ENCODE measurements at regions not wholly inside any gene's neighbourhood (a gene's known extent, or its start where the extent isn't known, plus 50 kb on each side); places are given as distances from the start of the nearest gene placed in this dataset.
A peak's percentile ranks its signal among the peaks of the same experiment; 100 is the strongest.

GRCh38 chr6:108778421-108779186 lies 69.6 kb upstream of the ARMC2 start:
- 80 to 86% (median 83%) methylated on average over 7 of the region's 7 CpGs for WGBS, 4 donors
- DNase-seq, result no peak
- TF ChIP-seq CTCF (IDR thresholded peaks at IDR 0.05), result no peak
- TF ChIP-seq POLR2A (IDR thresholded peaks at IDR 0.05), result no peak

GRCh38 chr6:108779536-108780275 lies 68.5 kb upstream of the ARMC2 start:
- Histone ChIP-seq H3K4me3 (no peak overlapping the region), H3K9me3 (replicated peaks in 1 of 3) (no peaks in the 10 kb centered on the region), H3K27ac (no peak overlapping the region), H3K36me3 (replicated peaks in 1 of 2) (no peaks in the 10 kb centered on the region), H3K27me3 (no peaks in the 10 kb centered on the region), H3K4me1 (replicated peaks in 1 of 2) (peaks cover 5 to 19% of the 10 kb centered on the region in 2 donors)
- DNase-seq, result no peak
- WGBS, 4 donors, result 73 to 82% (median 80%) methylated on average over 6 of the region's 6 CpGs
- no peak for TF ChIP-seq CTCF (IDR thresholded peaks at IDR 0.05)
- TF ChIP-seq POLR2A (IDR thresholded peaks at IDR 0.05), result no peak
- intact Hi-C loops (cut with DNase I), result loop anchor here (5.0 to 10.0 kb wide), 2 partner anchors 212 to 235 kb away; no protein-coding TSS in a partner anchor

More at GRCh38 chr6:108778421-108779186, 69.6 kb upstream of the ARMC2 start:
- Histone ChIP-seq H3K4me3 (no peak overlapping the region), H3K4me1 (replicated peaks in 1 of 2) (peaks cover 5 to 19% of the 10 kb centered on the region in 2 donors), H3K27me3 (no peaks in the 10 kb centered on the region), H3K36me3 (replicated peaks in 1 of 2) (no peaks in the 10 kb centered on the region), H3K27ac (no peak overlapping the region), H3K9me3 (replicated peaks in 1 of 3) (no peaks in the 10 kb centered on the region)
- intact Hi-C loops (cut with DNase I), result no loop called here

GRCh38 chr6:108780784-108781183 lies 67.4 kb upstream of the ARMC2 start:
- Histone ChIP-seq H3K4me1 (replicated peaks in 1 of 2) (peaks cover 5 to 19% of the 10 kb centered on the region in 2 donors), H3K27ac (no peak overlapping the region), H3K4me3 (no peak overlapping the region), H3K36me3 (replicated peaks in 1 of 2) (no peaks in the 10 kb centered on the region), H3K27me3 (no peaks in the 10 kb centered on the region), H3K9me3 (replicated peaks in 1 of 3) (no peaks in the 10 kb centered on the region)
- TF ChIP-seq CTCF (IDR thresholded peaks at IDR 0.05) (no peak), POLR2A (IDR thresholded peaks at IDR 0.05) (no peak)
- no peak for DNase-seq
- WGBS, 4 donors, result 82 to 92% (median 87%) methylated on average over 3 to 6 of the region's 6 CpGs
- intact Hi-C loops (cut with DNase I), result loop anchor here (5.0 to 10.0 kb wide), 2 partner anchors 213 to 236 kb away; no protein-coding TSS in a partner anchor

GRCh38 chr6:108781419-108782100 lies 66.7 kb upstream of the ARMC2 start:
- no peaks in the 10 kb centered on the region for H3K36me3 ChIP-seq (replicated peaks in 1 of 2)
- peak overlapping the region in 2 of 4 donors; percentile 17 to 60 for H3K4me3 ChIP-seq
- TF ChIP-seq CTCF (IDR thresholded peaks at IDR 0.05) (no peak), POLR2A (IDR thresholded peaks at IDR 0.05) (no peak)
- 51 to 65% (median 59%) methylated on average over 13 of the region's 13 CpGs for WGBS, 4 donors
- peak overlapping the region in 2 of 5 donors; percentile 9 to 40 for H3K27ac ChIP-seq
- no peak for DNase-seq
- H3K27me3 ChIP-seq, result peaks cover 3% of the 10 kb centered on the region
- peaks cover 5 to 19% of the 10 kb centered on the region in 2 donors for H3K4me1 ChIP-seq (replicated peaks in 1 of 2)
- intact Hi-C loops (cut with DNase I), result loop anchor here (5.0 to 10.0 kb wide), 2 partner anchors 214 to 237 kb away; no protein-coding TSS in a partner anchor
- no peaks in the 10 kb centered on the region for H3K9me3 ChIP-seq (replicated peaks in 1 of 3)
